ENCODE measurements at regions not wholly inside any gene's neighbourhood (a gene's known extent, or its start where the extent isn't known, plus 50 kb on each side); places are given as distances from the start of the nearest gene placed in this dataset.

DNA sequence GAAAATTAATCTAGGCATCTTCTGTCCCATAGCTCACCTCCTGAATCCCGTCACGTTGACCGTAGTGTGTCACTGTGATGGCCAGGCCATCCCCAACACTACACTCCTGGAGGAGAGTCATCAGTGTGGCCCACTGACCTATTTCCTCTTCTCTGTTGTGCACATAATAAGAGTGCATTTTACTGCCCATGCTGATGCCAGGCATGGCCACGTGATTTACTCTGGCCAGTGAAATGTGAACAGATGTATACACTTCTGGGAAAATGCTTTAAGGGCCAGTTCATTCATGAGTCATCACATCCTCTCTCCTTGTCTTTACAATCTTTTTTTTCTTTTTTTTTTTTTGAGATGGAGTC is 101.9 kb upstream of the PIP4K2A start:
- Mint-ChIP-seq H3K27ac (no peak overlapping the region), H3K36me3 (ENCODE audit: insufficient read depth) (no peaks in the 10 kb centered on the region), H3K4me1 (ENCODE audit: low read depth) (no peaks in the 10 kb centered on the region), H3K4me3 (ENCODE audit: low read depth) (no peak overlapping the region), H3K9me3 (ENCODE audit: low read depth) (peaks cover 3% of the 10 kb centered on the region), H3K27me3 (no peaks in the 10 kb centered on the region)
- TF ChIP-seq CTCF (IDR thresholded peaks at IDR 0.05; ENCODE audit: unreplicated experiment) = no peak
- no peak for DNase-seq (ENCODE audit: low spot score, unreplicated experiment)

DNA sequence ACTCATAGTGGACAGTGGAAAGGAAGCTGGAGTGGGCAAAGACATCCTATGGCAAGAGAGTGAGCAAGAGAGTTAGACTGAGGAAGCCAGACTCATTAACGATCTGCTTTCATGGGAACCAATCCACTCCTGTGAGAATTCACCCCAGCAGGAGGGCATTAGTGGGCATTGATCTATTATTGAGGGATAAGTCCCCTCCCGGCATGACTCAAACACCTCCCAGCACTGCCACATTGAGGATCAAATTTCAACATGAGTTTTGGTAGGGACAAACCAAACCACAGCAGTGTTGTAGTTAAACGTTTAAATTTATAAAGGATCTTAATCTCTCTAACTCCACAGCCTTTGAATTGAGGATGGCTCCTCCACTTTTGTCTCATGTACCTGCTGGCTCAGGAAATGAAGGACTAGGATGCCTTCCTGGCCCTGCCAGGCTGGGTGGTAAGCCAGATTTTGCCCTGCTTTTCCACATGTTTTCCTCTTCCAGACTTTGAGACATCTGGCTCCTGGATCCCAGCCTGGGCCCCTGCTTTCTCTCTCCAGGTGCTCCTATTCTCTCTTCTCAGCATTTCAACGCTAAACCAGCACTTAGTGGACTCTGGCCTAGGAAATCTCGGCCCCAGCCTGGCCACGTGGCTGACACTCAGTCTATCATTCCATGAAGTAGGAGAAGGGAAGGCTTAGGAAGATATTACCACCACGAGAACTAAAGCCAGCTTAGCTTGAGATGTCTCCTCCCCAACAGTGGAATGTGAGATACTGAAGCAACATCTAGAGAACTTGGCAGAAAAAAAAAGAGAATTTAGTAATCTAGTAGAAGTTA is 96.5 kb upstream of the PIP4K2A start:
- Mint-ChIP-seq H3K27me3 (no peaks in the 10 kb centered on the region), H3K9me3 (ENCODE audit: low read depth) (peaks cover 10% of the 10 kb centered on the region), H3K36me3 (ENCODE audit: insufficient read depth) (peaks cover 1% of the 10 kb centered on the region), H3K4me3 (ENCODE audit: low read depth) (no peak overlapping the region), H3K4me1 (ENCODE audit: low read depth) (peaks cover 4% of the 10 kb centered on the region), H3K27ac (peak overlapping the region; percentile 33)
- no peak for TF ChIP-seq CTCF (IDR thresholded peaks at IDR 0.05; ENCODE audit: unreplicated experiment)
- no peak for DNase-seq (ENCODE audit: low spot score, unreplicated experiment)

DNA sequence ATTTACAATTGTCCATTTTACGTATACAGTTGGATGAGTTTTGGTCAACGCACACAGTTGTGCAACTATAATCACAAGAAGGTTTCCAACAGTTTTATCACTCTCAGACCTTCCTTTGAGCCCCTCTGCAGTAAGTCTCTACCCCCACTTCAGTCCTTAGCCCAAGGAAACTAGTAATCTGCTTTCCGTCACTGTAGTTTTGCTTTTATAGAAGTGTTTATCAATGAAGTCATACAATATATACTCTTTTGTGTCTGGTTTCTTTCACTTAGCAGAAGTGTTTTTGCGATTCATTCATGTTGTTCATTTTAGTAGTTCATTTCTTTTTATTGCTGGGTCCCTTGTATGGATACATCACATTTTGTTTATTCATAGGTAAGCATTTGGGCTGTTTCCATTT is 92.9 kb upstream of the PIP4K2A start:
- Mint-ChIP-seq H3K27ac (no peak overlapping the region), H3K4me3 (ENCODE audit: low read depth) (no peak overlapping the region), H3K9me3 (ENCODE audit: low read depth) (peaks cover 10% of the 10 kb centered on the region), H3K27me3 (no peaks in the 10 kb centered on the region), H3K36me3 (ENCODE audit: insufficient read depth) (peaks cover 1% of the 10 kb centered on the region), H3K4me1 (ENCODE audit: low read depth) (peaks cover 10% of the 10 kb centered on the region)
- TF ChIP-seq CTCF (IDR thresholded peaks at IDR 0.05; ENCODE audit: unreplicated experiment) = no peak
- DNase-seq (ENCODE audit: low spot score, unreplicated experiment) = no peak

GRCh38 chr10:22805304-22805703 is 90.9 kb upstream of the PIP4K2A start:
- Mint-ChIP-seq H3K4me1 (ENCODE audit: low read depth) (peaks cover 6% of the 10 kb centered on the region), H3K36me3 (ENCODE audit: insufficient read depth) (no peaks in the 10 kb centered on the region), H3K9me3 (ENCODE audit: low read depth) (peaks cover 4% of the 10 kb centered on the region), H3K4me3 (ENCODE audit: low read depth) (no peak overlapping the region), H3K27me3 (no peaks in the 10 kb centered on the region), H3K27ac (no peak overlapping the region)
- no peak for TF ChIP-seq CTCF (IDR thresholded peaks at IDR 0.05; ENCODE audit: unreplicated experiment)
- no peak for DNase-seq (ENCODE audit: low spot score, unreplicated experiment)

DNA sequence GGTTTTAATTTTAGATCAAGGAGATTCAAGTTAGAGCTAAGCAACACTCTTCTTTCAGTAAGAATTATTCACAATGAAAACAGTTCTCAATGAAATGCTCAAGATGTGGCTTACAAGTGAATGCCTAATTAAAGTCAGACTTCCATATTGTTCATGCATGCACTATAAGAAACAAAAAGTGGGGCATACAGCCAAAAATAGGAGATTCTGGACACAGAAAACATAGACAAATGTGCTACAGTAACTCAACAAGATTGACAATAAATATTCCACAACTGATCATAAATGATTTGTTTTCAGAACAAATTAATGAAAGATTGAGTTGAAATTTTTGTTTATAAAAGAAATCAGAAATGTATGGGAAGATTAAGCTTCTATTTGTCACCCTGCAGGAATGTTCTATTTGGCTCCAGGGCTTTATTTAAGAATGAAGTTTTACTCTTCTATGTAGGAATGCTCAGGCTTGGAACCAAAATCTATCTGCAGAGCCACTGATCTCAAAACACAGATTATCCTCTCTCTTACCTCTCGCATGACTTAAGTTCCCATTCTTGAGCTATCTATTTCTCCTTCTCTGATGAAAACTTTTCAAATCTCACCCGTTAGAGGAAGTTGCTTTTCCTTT is 89.0 kb upstream of the PIP4K2A start:
- Mint-ChIP-seq H3K36me3 (ENCODE audit: insufficient read depth) (no peaks in the 10 kb centered on the region), H3K9me3 (ENCODE audit: low read depth) (no peaks in the 10 kb centered on the region), H3K27ac (no peak overlapping the region), H3K27me3 (no peaks in the 10 kb centered on the region), H3K4me1 (ENCODE audit: low read depth) (peaks cover 6% of the 10 kb centered on the region), H3K4me3 (ENCODE audit: low read depth) (no peak overlapping the region)
- no peak for DNase-seq (ENCODE audit: low spot score, unreplicated experiment)
- no peak for TF ChIP-seq CTCF (IDR thresholded peaks at IDR 0.05; ENCODE audit: unreplicated experiment)
